GM23338 (cell line): ENCODE measurements at regions not wholly inside any gene's neighbourhood (a gene's known extent, or its start where the extent isn't known, plus 50 kb on each side); places are given as distances from the start of the nearest gene placed in this dataset.

Source experiments
- ATAC-seq: fragments of 200-7000 bp; cut with Tn5 transposase; 3 replicates; pipeline ENCODE4 v1.9.1; 2020
- DNase-seq: peaks from one replicate; pipeline ENCODE4 v3.0.0-alpha.2; 2015; ENCODE audit warnings: low spot score
- H2AFZ ChIP-seq: fragments of 200-600 bp; sonication (generic); 2 replicates; pipeline ENCODE4 v1.8.0; 2016; ENCODE audit warnings: antibody characterized with exemption, mild to moderate bottlenecking, moderate library complexity
- H3F3A ChIP-seq: fragments of 200-600 bp; sonication (generic); replicated peaks from 2 replicates; pipeline ENCODE4 v1.8.0; 2017; ENCODE audit warnings: antibody characterized with exemption, mixed run types, low read depth
- H3K27ac ChIP-seq: fragments of 200-600 bp; sonication (generic); 2 replicates; pipeline ENCODE4 v1.6.1; 2016; ENCODE audit warnings: low read depth
- H3K27me3 ChIP-seq: fragments of 200-600 bp; sonication (generic); 2 replicates; pipeline ENCODE4 v1.8.0; 2016; ENCODE audit warnings: mild to moderate bottlenecking, mixed run types, moderate library complexity; ENCODE audit not compliant: insufficient read depth
- H3K36me3 ChIP-seq: fragments of 200-600 bp; sonication (generic); 2 replicates; pipeline ENCODE4 v1.8.0; 2016; ENCODE audit warnings: mild to moderate bottlenecking; ENCODE audit not compliant: insufficient read depth
- H3K4me1 ChIP-seq: fragments of 200-600 bp; sonication (generic); 2 replicates; pipeline ENCODE4 v1.8.0; 2016; ENCODE audit warnings: mild to moderate bottlenecking, moderate library complexity; ENCODE audit not compliant: insufficient read depth
- H3K4me2 ChIP-seq: fragments of 200-600 bp; sonication (generic); 2 replicates; pipeline ENCODE4 v1.7.1; 2017; ENCODE audit warnings: mixed run types
- H3K4me3 ChIP-seq: fragments of 200-600 bp; sonication (generic); 2 replicates; pipeline ENCODE4 v1.6.1; 2016; ENCODE audit warnings: mixed run types
- H3K79me2 ChIP-seq: fragments of 200-600 bp; sonication (generic); replicated peaks from 2 replicates; pipeline ENCODE4 v1.8.0; 2017; ENCODE audit warnings: mild to moderate bottlenecking; ENCODE audit not compliant: insufficient read depth
- H3K9me2 ChIP-seq: fragments of 200-600 bp; sonication (generic); 2 replicates; pipeline ENCODE4 v1.8.0; 2017; ENCODE audit not compliant: insufficient read depth
- H4K20me1 ChIP-seq: fragments of 200-600 bp; sonication (generic); replicated peaks from 2 replicates; pipeline ENCODE4 v1.8.0; 2017; ENCODE audit warnings: mild to moderate bottlenecking; ENCODE audit not compliant: insufficient read depth
- H3K27ac Mint-ChIP-seq: 2 replicates; pipeline ENCODE4 v1.8.0; 2020; ENCODE audit warnings: inconsistent platforms, mild to moderate bottlenecking, moderate library complexity, mixed read lengths
- H3K27me3 Mint-ChIP-seq: 3 replicates; pipeline ENCODE4 v1.8.0; 2022; ENCODE audit warnings: low read depth, mild to moderate bottlenecking, moderate library complexity, mixed read lengths, inconsistent platforms; ENCODE audit not compliant: insufficient read depth, poor library complexity
- H3K36me3 Mint-ChIP-seq: 3 replicates; pipeline ENCODE4 v1.8.0; 2021; ENCODE audit warnings: low read depth, mild to moderate bottlenecking, inconsistent platforms, moderate library complexity, mixed read lengths
- H3K4me1 Mint-ChIP-seq: 3 replicates; pipeline ENCODE4 v1.8.0; 2020; ENCODE audit warnings: mild to moderate bottlenecking, inconsistent platforms, mixed read lengths
- H3K4me3 Mint-ChIP-seq: 3 replicates; pipeline ENCODE4 v1.8.0; 2021; ENCODE audit warnings: moderate library complexity, mild to moderate bottlenecking, inconsistent platforms, mixed read lengths
- H3K9me3 Mint-ChIP-seq: 3 replicates; pipeline ENCODE4 v1.8.0; 2020; ENCODE audit warnings: moderate library complexity, mild to moderate bottlenecking, inconsistent platforms, mixed read lengths
- CREB1 ChIP-seq: fragments of 250-450 bp; sonication (Bioruptor Pico); IDR thresholded peaks from 2 replicates; pipeline ENCODE4 v1.5.0; 2020; ENCODE audit warnings: low read depth, mild to moderate bottlenecking, moderate library complexity
- ETS1 ChIP-seq: IDR thresholded peaks from 2 replicates; pipeline ENCODE4 v1.6.1; 2016; ENCODE audit warnings: antibody characterized with exemption
- EZH2 ChIP-seq: fragments of 200-600 bp; sonication (generic); IDR thresholded peaks from one replicate; pipeline ENCODE4 v1.8.0; 2017; ENCODE audit warnings: antibody characterized with exemption, mild to moderate bottlenecking, low read depth; ENCODE audit not compliant: unreplicated experiment
- EZH2phosphoT487 ChIP-seq: fragments of 200-600 bp; sonication (generic); IDR thresholded peaks from one replicate; pipeline ENCODE4 v1.8.1; 2018; ENCODE audit warnings: antibody characterized with exemption; ENCODE audit not compliant: unreplicated experiment
- JUNB ChIP-seq: IDR thresholded peaks from one replicate; pipeline ENCODE4 v1.6.1; 2016; ENCODE audit warnings: antibody characterized with exemption; ENCODE audit not compliant: unreplicated experiment
- NANOG ChIP-seq: IDR thresholded peaks from 2 replicates; pipeline ENCODE4 v1.6.1; 2016; ENCODE audit warnings: antibody characterized with exemption, borderline replicate concordance
- POLR2AphosphoS5 ChIP-seq: IDR thresholded peaks from 2 replicates; pipeline ENCODE4 v1.6.1; 2016; ENCODE audit warnings: antibody characterized with exemption, low read depth
- STAT1 ChIP-seq: IDR thresholded peaks from one replicate; pipeline ENCODE4 v1.6.1; 2016; ENCODE audit warnings: antibody characterized with exemption; ENCODE audit not compliant: unreplicated experiment
- ZNF114 ChIP-seq: fragments of 250-450 bp; sonication (Bioruptor Pico); IDR thresholded peaks from 2 replicates; pipeline ENCODE4 v1.5.0; 2020; ENCODE audit warnings: mild to moderate bottlenecking, moderate library complexity
- ZNF331 ChIP-seq: fragments of 250-450 bp; sonication (Bioruptor Pico); IDR thresholded peaks from 2 replicates; pipeline ENCODE4 v1.5.0; 2020; ENCODE audit warnings: low read depth, mild to moderate bottlenecking, moderate library complexity
- ZNF462 ChIP-seq: fragments of 250-450 bp; sonication (Bioruptor Pico); IDR thresholded peaks from 2 replicates; pipeline ENCODE4 v1.5.0; 2020; ENCODE audit warnings: mild to moderate bottlenecking, moderate library complexity

- H3K4me1 ChIP-seq = no peaks in the 10 kb centered on the region
- H3K36me3 Mint-ChIP-seq = no peaks in the 10 kb centered on the region
These were observed 383.4 kb downstream of the ANKRD50 start for GRCh38 chr4:124329134-124329533.

GRCh38 chr4:124330045-124330444 lies 382.5 kb downstream of the ANKRD50 start:
- no peak overlapping the region for H3K4me2 ChIP-seq
- H3F3A ChIP-seq = no peaks in the 10 kb centered on the region
- no peak overlapping the region for H3K27ac ChIP-seq
- DNase-seq = no peak
- Mint-ChIP-seq H3K27me3 (no peaks in the 10 kb centered on the region), H3K4me1 (peaks cover 2% of the 10 kb centered on the region; the same call in 1 of the 3 replicates), H3K9me3 (no peaks in the 10 kb centered on the region), H3K27ac (no peak overlapping the region), H3K4me3 (no peak overlapping the region), H3K36me3 (no peaks in the 10 kb centered on the region)
- H3K9me2 ChIP-seq = peaks cover 9% of the 10 kb centered on the region; the same call in 1 of the 2 replicates
- H3K36me3 ChIP-seq = no peaks in the 10 kb centered on the region
- no peak overlapping the region for H2AFZ ChIP-seq
- ATAC-seq = no peak
- no peaks in the 10 kb centered on the region for H3K79me2 ChIP-seq
- H4K20me1 ChIP-seq = no peaks in the 10 kb centered on the region
- no peak overlapping the region for H3K4me3 ChIP-seq
- no peaks in the 10 kb centered on the region for H3K27me3 ChIP-seq
- H3K4me1 ChIP-seq = no peaks in the 10 kb centered on the region
- no peak for TF ChIP-seq CREB1
- no peak for TF ChIP-seq EZH2phosphoT487
- no peak for TF ChIP-seq EZH2
- TF ChIP-seq NANOG = no peak
- TF ChIP-seq ZNF462 (CRISPR knock-in tag) = no peak
- no peak for TF ChIP-seq ZNF114
- TF ChIP-seq JUNB = no peak
- TF ChIP-seq ZNF331 (CRISPR knock-in tag) = no peak
- TF ChIP-seq POLR2AphosphoS5 = no peak
- no peak for TF ChIP-seq STAT1

More at GRCh38 chr4:124329134-124329533, 383.4 kb downstream of the ANKRD50 start:
- 0 out of 3 replicates have a peak, but pooled peaks cover 1% of the 10 kb centered on the region for H3K4me1 Mint-ChIP-seq
- Histone ChIP-seq H3K36me3 (no peaks in the 10 kb centered on the region), H3F3A (no peaks in the 10 kb centered on the region), H3K27ac (no peak overlapping the region), H3K9me2 (peaks cover 9% of the 10 kb centered on the region; the same call in 1 of the 2 replicates), H4K20me1 (no peaks in the 10 kb centered on the region), H3K4me3 (no peak overlapping the region), H2AFZ (no peak overlapping the region; the same call in 1 of the 2 replicates), H3K4me2 (no peak overlapping the region), H3K27me3 (no peaks in the 10 kb centered on the region), H3K79me2 (no peaks in the 10 kb centered on the region)
- no peak for DNase-seq
- H3K27me3 Mint-ChIP-seq = no peaks in the 10 kb centered on the region
- no peak for TF ChIP-seq NANOG
- no peak for TF ChIP-seq ETS1
- ATAC-seq = no peak
- no peak overlapping the region for H3K4me3 Mint-ChIP-seq
- no peaks in the 10 kb centered on the region for H3K9me3 Mint-ChIP-seq
- no peak overlapping the region for H3K27ac Mint-ChIP-seq
